ENCODE measurements at regions not wholly inside any gene's neighbourhood (a gene's known extent, or its start where the extent isn't known, plus 50 kb on each side); places are given as distances from the start of the nearest gene placed in this dataset.

- Histone ChIP-seq H3K9me3 (ENCODE audit: low read length) (no peaks in the 10 kb centered on the region), H3K9ac (ENCODE audit: low read length) (no peak overlapping the region)
Observed at GRCh38 chr1:164033782-164034181, 525.2 kb upstream of the PBX1 start.

GRCh38 chr1:164040754-164041153 is 518.2 kb upstream of the PBX1 start:
- H3K4me3 ChIP-seq (ENCODE audit: low read depth in 1 of 2, low read length in 2 of 2): no peak overlapping the region
- no peaks in the 10 kb centered on the region for H3K27me3 ChIP-seq (ENCODE audit: control insufficient read depth in 1 of 2, insufficient read depth in 2 of 2, low read length in 2 of 2)
- H3K9ac ChIP-seq (ENCODE audit: low read length): no peak overlapping the region
- H3K4me1 ChIP-seq (ENCODE audit: insufficient read depth, low read length): no peaks in the 10 kb centered on the region
- no peaks in the 10 kb centered on the region for H3K9me3 ChIP-seq (ENCODE audit: low read length)
- no peak overlapping the region for H3K27ac ChIP-seq (ENCODE audit: low read depth, low read length)
- no peaks in the 10 kb centered on the region for H3K36me3 ChIP-seq (ENCODE audit: insufficient read depth, low read length)

More at GRCh38 chr1:164033782-164034181, 525.2 kb upstream of the PBX1 start:
- H3K4me3 ChIP-seq (ENCODE audit: low read depth in 1 of 2, low read length in 2 of 2): no peak overlapping the region
- H3K4me1 ChIP-seq (ENCODE audit: insufficient read depth, low read length): no peaks in the 10 kb centered on the region
- H3K36me3 ChIP-seq (ENCODE audit: insufficient read depth, low read length): no peaks in the 10 kb centered on the region
- no peak overlapping the region for H3K27ac ChIP-seq (ENCODE audit: low read depth, low read length)
- H3K27me3 ChIP-seq (ENCODE audit: control insufficient read depth in 1 of 2, insufficient read depth in 2 of 2, low read length in 2 of 2): no peaks in the 10 kb centered on the region

GRCh38 chr1:164051782-164052181 is 507.2 kb upstream of the PBX1 start:
- H3K27ac ChIP-seq (ENCODE audit: low read depth, low read length): no peak overlapping the region
- no peaks in the 10 kb centered on the region for H3K4me1 ChIP-seq (ENCODE audit: insufficient read depth, low read length)
- H3K4me3 ChIP-seq (ENCODE audit: low read depth in 1 of 2, low read length in 2 of 2): no peak overlapping the region
- H3K9me3 ChIP-seq (ENCODE audit: low read length): no peaks in the 10 kb centered on the region
- H3K9ac ChIP-seq (ENCODE audit: low read length): no peak overlapping the region
- no peaks in the 10 kb centered on the region for H3K27me3 ChIP-seq (ENCODE audit: control insufficient read depth in 1 of 2, insufficient read depth in 2 of 2, low read length in 2 of 2)
- no peaks in the 10 kb centered on the region for H3K36me3 ChIP-seq (ENCODE audit: insufficient read depth, low read length)

GRCh38 chr1:164054331-164054730 is 504.7 kb upstream of the PBX1 start:
- H3K4me3 ChIP-seq (ENCODE audit: low read depth in 1 of 2, low read length in 2 of 2): no peak overlapping the region
- no peaks in the 10 kb centered on the region for H3K27me3 ChIP-seq (ENCODE audit: control insufficient read depth in 1 of 2, insufficient read depth in 2 of 2, low read length in 2 of 2)
- H3K9ac ChIP-seq (ENCODE audit: low read length): no peak overlapping the region
- H3K36me3 ChIP-seq (ENCODE audit: insufficient read depth, low read length): no peaks in the 10 kb centered on the region
- H3K9me3 ChIP-seq (ENCODE audit: low read length): no peaks in the 10 kb centered on the region
- H3K4me1 ChIP-seq (ENCODE audit: insufficient read depth, low read length): no peaks in the 10 kb centered on the region
- H3K27ac ChIP-seq (ENCODE audit: low read depth, low read length): no peak overlapping the region

GRCh38 chr1:164058198-164058597 is 500.8 kb upstream of the PBX1 start:
- Histone ChIP-seq H3K4me1 (ENCODE audit: insufficient read depth, low read length) (no peaks in the 10 kb centered on the region), H3K27ac (ENCODE audit: low read depth, low read length) (no peak overlapping the region), H3K36me3 (ENCODE audit: insufficient read depth, low read length) (no peaks in the 10 kb centered on the region), H3K9me3 (ENCODE audit: low read length) (no peaks in the 10 kb centered on the region), H3K27me3 (ENCODE audit: control insufficient read depth in 1 of 2, insufficient read depth in 2 of 2, low read length in 2 of 2) (no peaks in the 10 kb centered on the region), H3K9ac (ENCODE audit: low read length) (no peak overlapping the region), H3K4me3 (ENCODE audit: low read depth in 1 of 2, low read length in 2 of 2) (no peak overlapping the region)

GRCh38 chr1:164061528-164061927 is 497.5 kb upstream of the PBX1 start:
- Histone ChIP-seq H3K9ac (ENCODE audit: low read length) (no peak overlapping the region), H3K27ac (ENCODE audit: low read depth, low read length) (no peak overlapping the region), H3K9me3 (ENCODE audit: low read length) (no peaks in the 10 kb centered on the region), H3K27me3 (ENCODE audit: control insufficient read depth in 1 of 2, insufficient read depth in 2 of 2, low read length in 2 of 2) (no peaks in the 10 kb centered on the region), H3K36me3 (ENCODE audit: insufficient read depth, low read length) (no peaks in the 10 kb centered on the region), H3K4me3 (ENCODE audit: low read depth in 1 of 2, low read length in 2 of 2) (no peak overlapping the region), H3K4me1 (ENCODE audit: insufficient read depth, low read length) (no peaks in the 10 kb centered on the region)

- Histone ChIP-seq H3K9ac (ENCODE audit: low read length) (no peak overlapping the region), H3K9me3 (ENCODE audit: low read length) (no peaks in the 10 kb centered on the region), H3K4me3 (ENCODE audit: low read depth in 1 of 2, low read length in 2 of 2) (no peak overlapping the region), H3K36me3 (ENCODE audit: insufficient read depth, low read length) (no peaks in the 10 kb centered on the region), H3K27me3 (ENCODE audit: control insufficient read depth in 1 of 2, insufficient read depth in 2 of 2, low read length in 2 of 2) (no peaks in the 10 kb centered on the region), H3K27ac (ENCODE audit: low read depth, low read length) (no peak overlapping the region), H3K4me1 (ENCODE audit: insufficient read depth, low read length) (no peaks in the 10 kb centered on the region)
Observed at GRCh38 chr1:164064501-164064900, 494.5 kb upstream of the PBX1 start.

GRCh38 chr1:164071288-164071687 is 487.7 kb upstream of the PBX1 start:
- Histone ChIP-seq H3K9ac (ENCODE audit: low read length) (no peak overlapping the region), H3K27me3 (ENCODE audit: control insufficient read depth in 1 of 2, insufficient read depth in 2 of 2, low read length in 2 of 2) (no peaks in the 10 kb centered on the region), H3K27ac (ENCODE audit: low read depth, low read length) (no peak overlapping the region), H3K4me1 (ENCODE audit: insufficient read depth, low read length) (no peaks in the 10 kb centered on the region), H3K9me3 (ENCODE audit: low read length) (peaks cover 7% of the 10 kb centered on the region), H3K36me3 (ENCODE audit: insufficient read depth, low read length) (no peaks in the 10 kb centered on the region), H3K4me3 (ENCODE audit: low read depth in 1 of 2, low read length in 2 of 2) (no peak overlapping the region)

- no peak overlapping the region for H3K27ac ChIP-seq (ENCODE audit: low read depth, low read length)
- no peaks in the 10 kb centered on the region for H3K27me3 ChIP-seq (ENCODE audit: control insufficient read depth in 1 of 2, insufficient read depth in 2 of 2, low read length in 2 of 2)
Observed at GRCh38 chr1:164086832-164087231, 472.2 kb upstream of the PBX1 start.

GRCh38 chr1:164087906-164088453 is 471.0 kb upstream of the PBX1 start:
- H3K4me1 ChIP-seq (ENCODE audit: insufficient read depth, low read length): no peaks in the 10 kb centered on the region
- H3K9me3 ChIP-seq (ENCODE audit: low read length): no peaks in the 10 kb centered on the region

More at GRCh38 chr1:164086832-164087231, 472.2 kb upstream of the PBX1 start:
- Histone ChIP-seq H3K9me3 (ENCODE audit: low read length) (no peaks in the 10 kb centered on the region), H3K4me3 (ENCODE audit: low read depth in 1 of 2, low read length in 2 of 2) (no peak overlapping the region), H3K9ac (ENCODE audit: low read length) (no peak overlapping the region), H3K36me3 (ENCODE audit: insufficient read depth, low read length) (no peaks in the 10 kb centered on the region), H3K4me1 (ENCODE audit: insufficient read depth, low read length) (no peaks in the 10 kb centered on the region)

GRCh38 chr1:164092603-164093353 is 466.2 kb upstream of the PBX1 start:
- no peaks in the 10 kb centered on the region for H3K4me1 ChIP-seq (ENCODE audit: insufficient read depth, low read length)
- no peak overlapping the region for H3K9ac ChIP-seq (ENCODE audit: low read length)
- no peaks in the 10 kb centered on the region for H3K27me3 ChIP-seq (ENCODE audit: control insufficient read depth in 1 of 2, insufficient read depth in 2 of 2, low read length in 2 of 2)
- no peak overlapping the region for H3K4me3 ChIP-seq (ENCODE audit: low read depth in 1 of 2, low read length in 2 of 2)
- no peaks in the 10 kb centered on the region for H3K36me3 ChIP-seq (ENCODE audit: insufficient read depth, low read length)
- H3K9me3 ChIP-seq (ENCODE audit: low read length): no peaks in the 10 kb centered on the region
- no peak overlapping the region for H3K27ac ChIP-seq (ENCODE audit: low read depth, low read length)

More at GRCh38 chr1:164087906-164088453, 471.0 kb upstream of the PBX1 start:
- no peaks in the 10 kb centered on the region for H3K36me3 ChIP-seq (ENCODE audit: insufficient read depth, low read length)
- no peak overlapping the region for H3K9ac ChIP-seq (ENCODE audit: low read length)
- no peak overlapping the region for H3K4me3 ChIP-seq (ENCODE audit: low read depth in 1 of 2, low read length in 2 of 2)
- no peaks in the 10 kb centered on the region for H3K27me3 ChIP-seq (ENCODE audit: control insufficient read depth in 1 of 2, insufficient read depth in 2 of 2, low read length in 2 of 2)
- H3K27ac ChIP-seq (ENCODE audit: low read depth, low read length): no peak overlapping the region

- no peaks in the 10 kb centered on the region for H3K4me1 ChIP-seq (ENCODE audit: insufficient read depth, low read length)
- no peak overlapping the region for H3K27ac ChIP-seq (ENCODE audit: low read depth, low read length)
- H3K9me3 ChIP-seq (ENCODE audit: low read length): no peaks in the 10 kb centered on the region
- H3K9ac ChIP-seq (ENCODE audit: low read length): no peak overlapping the region
- no peak overlapping the region for H3K4me3 ChIP-seq (ENCODE audit: low read depth in 1 of 2, low read length in 2 of 2)
- H3K36me3 ChIP-seq (ENCODE audit: insufficient read depth, low read length): no peaks in the 10 kb centered on the region
- H3K27me3 ChIP-seq (ENCODE audit: control insufficient read depth in 1 of 2, insufficient read depth in 2 of 2, low read length in 2 of 2): no peaks in the 10 kb centered on the region
Observed at GRCh38 chr1:164093543-164093942, 465.4 kb upstream of the PBX1 start.

All from muscle layer of colon (tissue), 2 donors.